ENCODE measurements at regions not wholly inside any gene's neighbourhood (a gene's known extent, or its start where the extent isn't known, plus 50 kb on each side); places are given as distances from the start of the nearest gene placed in this dataset.

GRCh38 chr13:50400035-50400726, 384.9 kb downstream of the KCNRG start:
- TF ChIP-seq EZH2phosphoT487 (conservative IDR thresholded peaks at IDR 0.05; ENCODE audit: low read length): no peak
- TF ChIP-seq CTCF (IDR thresholded peaks at IDR 0.05; ENCODE audit: insufficient read depth, low read length, poor library complexity, severe bottlenecking): no peak
- Histone ChIP-seq H3K4me2 (ENCODE audit: low read depth, low read length, poor library complexity, severe bottlenecking) (no peak overlapping the region), H3F3A (ENCODE audit: insufficient read depth) (no peaks in the 10 kb centered on the region), H3K27ac (ENCODE audit: low read depth, low read length) (no peak overlapping the region), H3K9me2 (replicated peaks; ENCODE audit: insufficient read depth, low read length) (no peaks in the 10 kb centered on the region), H4K20me1 (ENCODE audit: low read depth, low read length) (no peaks in the 10 kb centered on the region), H3K36me3 (ENCODE audit: low read length) (no peaks in the 10 kb centered on the region), H3K9ac (ENCODE audit: low read length) (no peak overlapping the region), H3K4me3 (ENCODE audit: insufficient read depth, low read length, poor library complexity, severe bottlenecking) (no peak overlapping the region), H3K79me2 (ENCODE audit: insufficient read depth, low read length) (no peaks in the 10 kb centered on the region), H3K9me3 (ENCODE audit: insufficient read depth, low read length) (no peaks in the 10 kb centered on the region), H2AFZ (ENCODE audit: low read depth, low read length, severe bottlenecking) (no peak overlapping the region), H3K27me3 (ENCODE audit: low read length) (no peaks in the 10 kb centered on the region)

GRCh38 chr13:50401049-50401505, 385.8 kb downstream of the KCNRG start:
- H3K79me2 ChIP-seq (ENCODE audit: insufficient read depth, low read length): no peaks in the 10 kb centered on the region
- no peak overlapping the region for H3K4me2 ChIP-seq (ENCODE audit: low read depth, low read length, poor library complexity, severe bottlenecking)
- no peaks in the 10 kb centered on the region for H3K36me3 ChIP-seq (ENCODE audit: low read length)
- H4K20me1 ChIP-seq (ENCODE audit: low read depth, low read length): no peaks in the 10 kb centered on the region
- no peaks in the 10 kb centered on the region for H3K9me3 ChIP-seq (ENCODE audit: insufficient read depth, low read length)
- H3F3A ChIP-seq (ENCODE audit: insufficient read depth): no peaks in the 10 kb centered on the region
- H3K27ac ChIP-seq (ENCODE audit: low read depth, low read length): no peak overlapping the region
- TF ChIP-seq CTCF (IDR thresholded peaks at IDR 0.05; ENCODE audit: insufficient read depth, low read length, poor library complexity, severe bottlenecking): no peak
- TF ChIP-seq EZH2phosphoT487 (conservative IDR thresholded peaks at IDR 0.05; ENCODE audit: low read length): no peak
- H3K9me2 ChIP-seq (replicated peaks; ENCODE audit: insufficient read depth, low read length): no peaks in the 10 kb centered on the region
- H3K27me3 ChIP-seq (ENCODE audit: low read length): no peaks in the 10 kb centered on the region
- no peak overlapping the region for H2AFZ ChIP-seq (ENCODE audit: low read depth, low read length, severe bottlenecking)
- H3K4me3 ChIP-seq (ENCODE audit: insufficient read depth, low read length, poor library complexity, severe bottlenecking): no peak overlapping the region
- no peak overlapping the region for H3K9ac ChIP-seq (ENCODE audit: low read length)

GRCh38 chr13:50401721-50402465, 386.6 kb downstream of the KCNRG start:
- Histone ChIP-seq H3K9ac (ENCODE audit: low read length) (no peak overlapping the region), H3K27me3 (ENCODE audit: low read length) (no peaks in the 10 kb centered on the region), H3K27ac (ENCODE audit: low read depth, low read length) (no peak overlapping the region), H2AFZ (ENCODE audit: low read depth, low read length, severe bottlenecking) (no peak overlapping the region), H3K4me3 (ENCODE audit: insufficient read depth, low read length, poor library complexity, severe bottlenecking) (no peak overlapping the region), H4K20me1 (ENCODE audit: low read depth, low read length) (no peaks in the 10 kb centered on the region), H3F3A (ENCODE audit: insufficient read depth) (no peaks in the 10 kb centered on the region), H3K9me2 (replicated peaks; ENCODE audit: insufficient read depth, low read length) (no peaks in the 10 kb centered on the region), H3K4me2 (ENCODE audit: low read depth, low read length, poor library complexity, severe bottlenecking) (no peak overlapping the region), H3K79me2 (ENCODE audit: insufficient read depth, low read length) (no peaks in the 10 kb centered on the region), H3K9me3 (ENCODE audit: insufficient read depth, low read length) (no peaks in the 10 kb centered on the region), H3K36me3 (ENCODE audit: low read length) (no peaks in the 10 kb centered on the region)
- TF ChIP-seq CTCF (IDR thresholded peaks at IDR 0.05; ENCODE audit: insufficient read depth, low read length, poor library complexity, severe bottlenecking) (no peak), EZH2phosphoT487 (conservative IDR thresholded peaks at IDR 0.05; ENCODE audit: low read length) (no peak)

Measured in SU-DHL-6 (cell line).